B cell (primary cell): ENCODE measurements at regions not wholly inside any gene's neighbourhood (a gene's known extent, or its start where the extent isn't known, plus 50 kb on each side); places are given as distances from the start of the nearest gene placed in this dataset.

ENCODE experiments used
- ATAC-seq: fragments of 200-7000 bp; cut with Tn5 transposase; one replicate; pipeline ENCODE4 v1.10.0; 2021; ENCODE audit warnings: low read depth, mild to moderate bottlenecking, moderate number of reproducible peaks, moderate library complexity
- CTCF ChIA-PET: fragments of 350-600 bp; sonication (Branson Sonifier 250); formaldehyde crosslinking; loops from one replicate; lab custom pipeline; 2021; ENCODE audit warnings: antibody characterized with exemption, inconsistent platforms; lab: Charles Lee
- POLR2A ChIA-PET: fragments of 350-600 bp; sonication (Branson Sonifier 250); formaldehyde crosslinking; loops from one replicate; lab custom pipeline; 2021; ENCODE audit warnings: antibody characterized with exemption; lab: Charles Lee
- DNase-seq: peaks from one replicate; pipeline ENCODE4 v3.0.0; 2013
- H2AFZ ChIP-seq: 2 replicates; pipeline ENCODE4 v1.6.1; 2012; ENCODE audit warnings: mild to moderate bottlenecking, low read depth, low read length; ENCODE audit not compliant: insufficient read depth, poor library complexity, severe bottlenecking
- H3K27ac ChIP-seq, 2 donors: 1 replicate in 1 of 2; 2 replicates in 1 of 2; pipeline ENCODE4 v1.5.1; 2012 to 2013; ENCODE audit warnings: low read length in 2 of 2, mild to moderate bottlenecking in 2 of 2, moderate library complexity in 1 of 2
- H3K27me3 ChIP-seq, 4 experiments: fragments of 200-600 bp in 1 of 4; sonication (generic) in 1 of 4; replicated peaks in 1 of 4; 1 replicate in 2 of 4; 2 replicates in 2 of 4; pipeline versions ENCODE4 v1.6.1 to v1.7.0; 2013 to 2016; ENCODE audit warnings: low read length in 3 of 4, mild to moderate bottlenecking in 2 of 4, mixed read lengths in 1 of 4, moderate library complexity in 1 of 4; ENCODE audit not compliant: insufficient read depth in 4 of 4, control insufficient read depth in 3 of 4; ENCODE audit errors: control extremely low read depth in 1 of 4
- H3K36me3 ChIP-seq, 2 experiments: replicated peaks in 1 of 2; 1 replicate in 1 of 2; 2 replicates in 1 of 2; pipeline versions ENCODE4 v1.6.1 to v1.7.1; 2013; ENCODE audit warnings: low read length in 1 of 2; ENCODE audit not compliant: insufficient read depth in 2 of 2, control insufficient read depth in 1 of 2; ENCODE audit errors: control extremely low read depth in 1 of 2, extremely low read depth in 1 of 2
- H3K4me1 ChIP-seq, 2 donors: fragments of 200-600 bp in 1 of 2; sonication (generic) in 1 of 2; 1 replicate in 1 of 2; 2 replicates in 1 of 2; pipeline versions ENCODE4 v1.5.1 to v1.6.1; 2013 to 2017; ENCODE audit warnings: low read length in 2 of 2; ENCODE audit not compliant: control insufficient read depth in 2 of 2, insufficient read depth in 2 of 2
- H3K4me2 ChIP-seq: replicated peaks from 2 replicates; pipeline ENCODE3; 2012; ENCODE audit warnings: mild to moderate bottlenecking, low read depth, low read length; ENCODE audit not compliant: poor library complexity, severe bottlenecking
- H3K4me3 ChIP-seq, 5 experiments: fragments of 200-600 bp in 1 of 5; sonication (generic) in 1 of 5; 1 replicate in 3 of 5; 2 replicates in 2 of 5; pipeline versions ENCODE4 v1.5.1 to v1.7.0; 2011 to 2016; ENCODE audit warnings: low read length in 4 of 5, mild to moderate bottlenecking in 4 of 5, low read depth in 2 of 5, control low read depth in 1 of 5, moderate library complexity in 1 of 5; ENCODE audit not compliant: insufficient read depth in 1 of 5; ENCODE audit errors: control extremely low read depth in 1 of 5, extremely low read depth in 1 of 5
- H3K79me2 ChIP-seq: fragments of 200-600 bp; sonication (generic); one replicate; pipeline ENCODE4 v1.6.0; 2016; ENCODE audit warnings: low read length; ENCODE audit not compliant: control insufficient read depth, insufficient read depth
- H3K9ac ChIP-seq: fragments of 200-600 bp; sonication (generic); 2 replicates; pipeline ENCODE4 v1.6.1; 2017; ENCODE audit warnings: mild to moderate bottlenecking, low read length, moderate library complexity
- H3K9me3 ChIP-seq, 3 donors: one replicate each; pipeline versions ENCODE4 v1.6.1 to v1.7.1; 2013; ENCODE audit warnings: low read length in 2 of 3; ENCODE audit not compliant: control insufficient read depth in 2 of 3, insufficient read depth in 1 of 3; ENCODE audit errors: control extremely low read depth in 1 of 3
- H4K20me1 ChIP-seq: 2 replicates; pipeline ENCODE4 v1.6.0; 2012; ENCODE audit warnings: mild to moderate bottlenecking, low read length; ENCODE audit not compliant: insufficient read depth, control insufficient read depth, poor library complexity, severe bottlenecking
- H3K27ac Mint-ChIP-seq: one replicate; pipeline ENCODE4 v1.8.0; 2021; ENCODE audit warnings: mixed read lengths
- H3K27me3 Mint-ChIP-seq: one replicate; pipeline ENCODE4 v1.8.0; 2021; ENCODE audit warnings: mixed read lengths
- H3K4me1 Mint-ChIP-seq: one replicate; pipeline ENCODE4 v1.8.0; 2021; ENCODE audit warnings: mixed read lengths
- H3K4me3 Mint-ChIP-seq: one replicate; pipeline ENCODE4 v1.8.0; 2021; ENCODE audit warnings: mixed read lengths
- H3K9me3 Mint-ChIP-seq: one replicate; pipeline ENCODE4 v1.8.0; 2022; ENCODE audit warnings: mixed read lengths; ENCODE audit not compliant: insufficient read depth
- CTCF ChIP-seq: fragments of 200-600 bp; IDR thresholded peaks from one replicate; pipeline ENCODE4 v1.8.0; 2022; ENCODE audit warnings: antibody characterized with exemption, mild to moderate bottlenecking
- EZH2 ChIP-seq: IDR thresholded peaks from 2 replicates; pipeline ENCODE4 v1.6.1; 2012; ENCODE audit warnings: borderline replicate concordance, low read depth, mild to moderate bottlenecking, moderate library complexity, low read length; ENCODE audit not compliant: insufficient read depth, poor library complexity, severe bottlenecking
- WGBS: methylation state at CpG from one replicate; pipeline ENCODE4 v1.1.5; 2013; ENCODE audit warnings: missing lambda C conversion rate; ENCODE audit not compliant: insufficient coverage; 5-methylcytosine and 5-hydroxymethylcytosine counted together
- intact Hi-C: fragments of 100-400 bp; cut with micrococcal nuclease; formaldehyde crosslinking; loops from one replicate; pipeline ENCODE4 v1.10.0; 2022

DNA sequence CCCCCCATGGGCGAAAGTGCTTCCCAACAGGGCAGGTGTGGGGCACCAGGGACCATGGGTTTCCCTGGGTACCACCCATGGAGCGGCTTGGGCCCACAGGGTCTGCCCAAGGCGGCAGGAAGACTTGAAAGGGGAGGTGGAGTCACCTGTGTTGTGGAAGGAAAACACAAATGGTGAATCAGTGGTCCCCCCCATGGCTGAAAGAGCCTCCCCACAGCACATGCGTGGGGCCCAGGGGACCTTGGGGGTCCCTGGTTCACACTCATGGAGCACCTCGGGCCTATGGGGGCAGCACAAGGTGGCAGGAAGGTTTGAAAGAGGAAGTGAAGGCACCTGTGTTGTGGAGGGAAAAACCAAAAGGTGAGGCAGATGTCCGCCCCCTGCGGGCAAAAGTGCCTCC is 581.9 kb downstream of the ALG10 start:
- Histone ChIP-seq H3K9me3 (peaks cover 0 to 88% (median 7%) of the 10 kb centered on the region in 3 donors), H4K20me1 (no peaks in the 10 kb centered on the region), H2AFZ (no peak overlapping the region), H3K36me3 (no peaks in the 10 kb centered on the region), H3K9ac (no peak overlapping the region), H3K4me1 (no peaks in the 10 kb centered on the region), H3K27me3 (no peaks in the 10 kb centered on the region), H3K27ac (no peak overlapping the region), H3K4me2 (no peak overlapping the region), H3K4me3 (no peak overlapping the region), H3K79me2 (no peaks in the 10 kb centered on the region)
- Mint-ChIP-seq H3K4me1 (no peaks in the 10 kb centered on the region), H3K9me3 (peaks cover 2% of the 10 kb centered on the region), H3K4me3 (no peak overlapping the region), H3K27me3 (no peaks in the 10 kb centered on the region), H3K27ac (no peak overlapping the region)
- no peak for TF ChIP-seq EZH2
- TF ChIP-seq CTCF: no peak
- POLR2A ChIA-PET: no interaction called here
- CTCF ChIA-PET: no interaction called here
- ATAC-seq (no peak), DNase-seq (no peak)
- intact Hi-C loops: no loop called here
- WGBS: 48% methylated on average over 6 of the region's 7 CpGs

- Mint-ChIP-seq H3K4me3 (no peak overlapping the region), H3K27me3 (no peaks in the 10 kb centered on the region), H3K27ac (no peak overlapping the region), H3K4me1 (no peaks in the 10 kb centered on the region), H3K9me3 (peaks cover 2% of the 10 kb centered on the region)
- Histone ChIP-seq H3K9ac (no peak overlapping the region), H3K27me3 (no peaks in the 10 kb centered on the region), H4K20me1 (no peaks in the 10 kb centered on the region), H3K9me3 (peaks cover 0 to 81% (median 7%) of the 10 kb centered on the region in 3 donors), H3K4me2 (no peak overlapping the region), H3K27ac (no peak overlapping the region), H3K36me3 (no peaks in the 10 kb centered on the region), H3K4me3 (no peak overlapping the region), H3K79me2 (no peaks in the 10 kb centered on the region), H3K4me1 (no peaks in the 10 kb centered on the region), H2AFZ (no peak overlapping the region)
- 71% methylated on average over 30 of the region's 37 CpGs for WGBS
- TF ChIP-seq CTCF: no peak
- TF ChIP-seq EZH2: no peak
- POLR2A ChIA-PET: no interaction called here
- ATAC-seq: no peak
- CTCF ChIA-PET: no interaction called here
- DNase-seq: no peak
- intact Hi-C loops: no loop called here
Measured at GRCh38 chr12:34604631-34605509, 582.6 kb downstream of the ALG10 start.
